A673 (cell line): ENCODE measurements at regions not wholly inside any gene's neighbourhood (a gene's known extent, or its start where the extent isn't known, plus 50 kb on each side); places are given as distances from the start of the nearest gene placed in this dataset.

Experiments
- EZH2 ChIP-seq: fragments of 200-600 bp; sonication (generic); IDR thresholded peaks from 2 replicates; pipeline ENCODE4 v1.6.1; 2017; ENCODE audit warnings: borderline replicate concordance, low read depth, mild to moderate bottlenecking, mixed read lengths, antibody characterized with exemption, low read length; ENCODE audit not compliant: poor library complexity, severe bottlenecking
- TF ChIP-seq, protein P1 (sequence below): fragments of 300-800, 200-600 bp; sonication (generic); conservative IDR thresholded peaks from 2 replicates; pipeline ENCODE4 v1.5.1; 2017; ENCODE audit warnings: low read depth, mild to moderate bottlenecking, antibody characterized with exemption, low read length, moderate library complexity, mixed read lengths

DNA sequence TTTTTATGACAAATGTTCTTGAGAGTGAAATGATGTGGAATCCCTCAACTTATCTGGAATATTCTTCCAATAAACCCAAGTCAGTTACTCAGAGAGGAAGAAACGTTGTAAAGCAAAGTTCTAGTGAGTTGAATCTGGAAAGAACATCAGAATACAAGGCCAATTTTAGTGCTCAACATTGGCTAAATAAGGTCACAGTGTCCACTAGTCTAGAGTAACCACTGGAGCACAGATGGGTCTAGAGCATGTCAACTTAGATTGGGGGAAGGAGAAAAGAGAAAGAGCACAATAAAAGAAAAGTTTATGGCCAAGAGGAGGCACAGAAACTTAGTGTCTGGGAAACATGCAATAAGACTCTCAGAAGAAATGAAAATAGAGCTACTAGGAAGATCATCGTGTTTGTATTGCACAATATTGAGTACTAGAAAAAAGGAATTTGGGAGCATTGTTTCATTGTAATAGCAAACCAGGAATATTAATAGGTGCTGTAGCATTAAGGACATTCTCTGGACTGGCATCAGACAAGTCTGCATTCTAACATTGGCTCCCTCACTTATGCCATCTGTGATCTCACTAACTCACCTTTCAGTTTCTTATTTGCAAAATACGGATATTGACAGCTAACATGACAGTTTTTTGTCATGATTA, 1318.5 kb downstream of the PCDH9 start:
- TF ChIP-seq, protein P1, sequence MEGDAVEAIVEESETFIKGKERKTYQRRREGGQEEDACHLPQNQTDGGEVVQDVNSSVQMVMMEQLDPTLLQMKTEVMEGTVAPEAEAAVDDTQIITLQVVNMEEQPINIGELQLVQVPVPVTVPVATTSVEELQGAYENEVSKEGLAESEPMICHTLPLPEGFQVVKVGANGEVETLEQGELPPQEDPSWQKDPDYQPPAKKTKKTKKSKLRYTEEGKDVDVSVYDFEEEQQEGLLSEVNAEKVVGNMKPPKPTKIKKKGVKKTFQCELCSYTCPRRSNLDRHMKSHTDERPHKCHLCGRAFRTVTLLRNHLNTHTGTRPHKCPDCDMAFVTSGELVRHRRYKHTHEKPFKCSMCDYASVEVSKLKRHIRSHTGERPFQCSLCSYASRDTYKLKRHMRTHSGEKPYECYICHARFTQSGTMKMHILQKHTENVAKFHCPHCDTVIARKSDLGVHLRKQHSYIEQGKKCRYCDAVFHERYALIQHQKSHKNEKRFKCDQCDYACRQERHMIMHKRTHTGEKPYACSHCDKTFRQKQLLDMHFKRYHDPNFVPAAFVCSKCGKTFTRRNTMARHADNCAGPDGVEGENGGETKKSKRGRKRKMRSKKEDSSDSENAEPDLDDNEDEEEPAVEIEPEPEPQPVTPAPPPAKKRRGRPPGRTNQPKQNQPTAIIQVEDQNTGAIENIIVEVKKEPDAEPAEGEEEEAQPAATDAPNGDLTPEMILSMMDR, result no peak
- TF ChIP-seq EZH2, result no peak
